Ovary (tissue), 3 donors: ENCODE measurements at regions not wholly inside any gene's neighbourhood (a gene's known extent, or its start where the extent isn't known, plus 50 kb on each side); places are given as distances from the start of the nearest gene placed in this dataset.

Source experiments
- CTCF ChIP-seq, 3 donors: fragments of 450-650 bp in 2 of 3; fragments of 200-600 bp in 1 of 3; IDR thresholded peaks; one replicate each; pipeline versions ENCODE4 v1.5.1 to v1.8.0; 2016 to 2022; ENCODE audit warnings: antibody characterized with exemption in 3 of 3, mild to moderate bottlenecking in 1 of 3
- POLR2A ChIP-seq: fragments of 450-650 bp; IDR thresholded peaks from one replicate; pipeline ENCODE4 v1.6.1; 2017; ENCODE audit warnings: antibody characterized with exemption, mild to moderate bottlenecking, moderate library complexity
- donor health status: DM: no; HTN: no; CAD: no.

- TF ChIP-seq CTCF (IDR thresholded peaks at IDR 0.05): no peak
- no peak for TF ChIP-seq POLR2A
Observed at GRCh38 chr18:22846697-22847096, 86.4 kb upstream of the RBBP8 start.
